HG02938 (cell line): ENCODE measurements at regions not wholly inside any gene's neighbourhood (a gene's known extent, or its start where the extent isn't known, plus 50 kb on each side); places are given as distances from the start of the nearest gene placed in this dataset.

Experiments used
- ATAC-seq: cut with Tn5 transposase; IDR thresholded peaks from one replicate; pipeline ENCODE4 v1.9.1; 2021; ENCODE audit warnings: mild to moderate bottlenecking, moderate library complexity; ENCODE audit not compliant: unreplicated experiment

DNA sequence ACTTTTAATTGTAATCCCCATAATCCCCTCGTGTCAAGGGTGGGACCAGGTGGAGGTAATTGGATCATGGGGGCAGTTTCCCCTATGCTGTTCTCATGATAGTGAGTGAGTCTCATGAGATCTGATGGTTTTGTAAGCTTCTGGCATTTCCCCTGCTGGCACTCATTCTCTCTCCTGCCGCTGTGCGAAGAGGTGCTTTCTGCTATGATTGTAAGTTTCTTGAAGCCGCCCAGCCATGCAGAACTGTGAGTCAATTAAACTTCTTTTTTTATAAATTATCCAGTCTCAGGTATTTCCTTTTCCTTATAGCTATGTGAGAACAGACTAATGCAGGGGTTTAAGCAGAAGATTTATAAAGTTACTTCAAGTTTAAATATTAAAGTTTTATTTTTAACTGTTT lies 655.2 kb downstream of the EPHA4 start:
- no peak for ATAC-seq

DNA sequence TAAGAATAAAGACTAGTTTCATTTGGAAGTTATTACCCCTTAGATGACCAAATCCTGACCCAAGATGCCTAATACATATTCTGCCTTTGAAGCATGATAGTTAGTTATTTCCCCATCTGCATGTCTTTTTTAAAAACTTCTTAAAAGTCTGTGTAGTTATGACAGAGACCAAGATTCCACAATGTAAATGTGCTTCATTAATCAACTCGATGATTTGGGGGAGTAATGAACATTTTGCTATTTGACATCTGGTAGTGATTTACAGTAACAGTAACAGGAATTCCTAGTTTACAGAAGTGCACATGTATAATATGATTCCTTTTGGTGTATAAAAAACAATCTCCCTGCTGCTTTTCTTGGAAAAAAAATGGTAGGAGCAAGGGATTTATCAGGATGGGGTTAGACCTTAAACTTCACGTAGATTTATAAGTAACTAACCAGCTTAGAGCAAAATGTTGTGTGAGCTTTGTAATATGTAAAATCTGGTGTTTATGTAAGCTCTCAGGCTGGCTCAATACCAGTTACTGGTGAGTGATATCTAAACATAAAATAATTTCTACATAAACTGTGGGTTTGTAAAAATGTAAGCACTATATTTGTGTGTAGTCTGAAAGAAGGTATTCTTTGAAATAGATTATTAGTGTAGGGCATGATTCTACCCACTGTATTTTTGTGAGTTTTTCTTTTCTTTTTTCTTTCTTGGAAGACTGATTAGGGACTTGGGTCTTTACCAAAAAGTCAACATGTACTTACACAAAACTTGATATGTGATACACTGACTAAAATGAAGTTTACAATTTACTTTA lies 641.6 kb downstream of the EPHA4 start:
- no peak for ATAC-seq

- ATAC-seq = no peak
These were observed 640.6 kb downstream of the EPHA4 start for GRCh38 chr2:220931491-220931890.

DNA sequence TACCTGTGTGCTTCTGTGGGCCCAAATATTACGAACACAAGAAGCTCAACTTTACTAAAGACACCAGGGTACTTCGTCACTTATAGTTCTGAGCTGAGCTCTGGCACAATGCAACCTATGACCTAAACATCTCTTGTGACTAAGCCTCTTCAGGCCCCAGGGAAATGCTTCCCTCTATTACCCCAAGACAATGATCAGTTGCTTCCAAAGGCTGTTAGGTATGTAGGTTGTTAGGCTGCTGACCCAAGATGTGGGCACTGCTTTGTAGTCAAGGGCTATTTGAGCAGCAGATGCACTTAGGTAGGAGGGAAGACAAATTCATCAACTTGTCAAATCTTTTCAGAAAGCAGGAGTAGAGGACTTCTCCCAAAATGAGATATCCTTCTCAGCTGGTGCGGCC lies 640.1 kb downstream of the EPHA4 start:
- no peak for ATAC-seq

- peak; percentile 85 for ATAC-seq
These were observed 636.2 kb downstream of the EPHA4 start for GRCh38 chr2:220935789-220936321.

- no peak for ATAC-seq
These were observed 635.4 kb downstream of the EPHA4 start for GRCh38 chr2:220936641-220937197.

GRCh38 chr2:220937245-220937644 lies 634.9 kb downstream of the EPHA4 start:
- ATAC-seq = no peak

GRCh38 chr2:220940646-220941045 lies 631.5 kb downstream of the EPHA4 start:
- no peak for ATAC-seq

DNA sequence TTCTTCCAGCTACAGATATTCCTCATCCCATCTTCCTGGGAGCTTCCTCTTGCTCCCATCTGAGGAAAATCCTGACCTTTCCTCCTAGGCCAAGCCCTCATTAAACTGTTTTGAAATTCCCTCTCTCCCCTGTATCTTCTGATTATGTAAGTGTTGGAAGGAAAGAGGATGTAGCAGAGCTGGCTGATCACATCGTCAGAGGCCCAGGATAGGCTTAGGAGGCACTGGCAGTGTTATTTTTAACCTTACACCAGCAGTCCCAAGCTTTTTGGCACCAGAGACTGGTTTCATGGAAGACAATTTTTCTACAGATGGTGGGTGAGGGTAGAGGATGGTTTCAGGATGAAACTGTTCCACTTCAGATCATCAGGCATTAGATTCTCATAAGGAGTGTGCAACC lies 630.4 kb downstream of the EPHA4 start:
- ATAC-seq = no peak

- ATAC-seq = no peak
These were observed 625.6 kb downstream of the EPHA4 start for GRCh38 chr2:220946552-220946951.

DNA sequence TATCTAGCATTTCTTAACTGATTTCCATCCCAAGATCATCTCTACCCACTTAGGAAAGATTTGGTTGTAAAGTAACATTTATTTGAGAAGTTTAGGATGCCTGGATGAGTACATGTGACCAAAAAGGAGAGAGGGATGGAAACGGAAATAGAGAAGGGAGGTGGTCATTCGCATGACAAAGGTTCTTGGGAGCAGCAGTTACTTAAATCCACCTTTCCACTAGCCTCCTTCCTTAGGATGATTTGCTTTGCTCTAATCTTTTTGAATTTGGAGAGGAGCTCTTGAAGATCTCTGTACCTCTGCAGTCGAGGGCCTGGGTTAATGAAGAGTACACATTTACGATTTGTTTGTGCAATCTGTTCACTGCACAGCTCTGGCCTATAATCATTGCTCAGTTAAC lies 623.5 kb downstream of the EPHA4 start:
- no peak for ATAC-seq

DNA sequence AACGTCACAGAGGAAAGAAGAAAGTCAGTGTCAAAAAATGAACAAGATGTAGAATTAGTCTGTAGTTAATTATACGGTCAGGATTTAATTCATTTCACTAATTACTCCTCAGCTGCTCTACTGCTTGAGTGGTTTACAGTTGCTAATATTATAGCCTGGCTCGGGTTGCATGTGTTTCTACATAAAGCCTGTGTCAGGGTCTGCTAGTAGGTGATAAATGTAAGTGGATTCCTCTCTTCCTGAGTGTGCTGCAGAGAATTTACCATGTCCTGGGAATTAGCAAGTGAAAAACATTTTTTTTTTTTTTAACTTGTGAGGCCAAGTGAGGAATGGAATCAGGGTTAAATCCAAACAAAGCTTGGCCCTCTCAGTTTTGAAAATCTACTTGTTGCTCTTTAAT lies 622.6 kb downstream of the EPHA4 start:
- no peak for ATAC-seq

DNA sequence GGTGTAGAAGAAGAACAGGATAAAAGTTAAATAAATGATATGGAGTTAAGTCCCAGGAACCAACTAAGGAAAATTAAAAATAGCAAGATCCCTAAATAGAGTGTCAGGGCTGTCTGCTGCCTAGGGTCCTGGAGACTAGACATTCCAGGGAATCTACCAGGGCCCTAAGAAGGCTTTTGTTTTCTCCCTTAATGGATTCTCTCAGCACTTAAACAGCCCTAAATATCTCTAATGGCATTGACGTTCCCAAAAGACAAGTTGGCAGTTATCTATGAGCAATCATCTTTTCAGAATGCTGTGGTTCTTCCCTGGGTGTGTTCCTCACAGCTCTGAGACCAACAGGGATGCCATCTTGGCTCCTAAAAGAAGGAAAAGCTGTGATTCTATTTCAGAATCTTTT lies 616.3 kb downstream of the EPHA4 start:
- ATAC-seq = no peak

DNA sequence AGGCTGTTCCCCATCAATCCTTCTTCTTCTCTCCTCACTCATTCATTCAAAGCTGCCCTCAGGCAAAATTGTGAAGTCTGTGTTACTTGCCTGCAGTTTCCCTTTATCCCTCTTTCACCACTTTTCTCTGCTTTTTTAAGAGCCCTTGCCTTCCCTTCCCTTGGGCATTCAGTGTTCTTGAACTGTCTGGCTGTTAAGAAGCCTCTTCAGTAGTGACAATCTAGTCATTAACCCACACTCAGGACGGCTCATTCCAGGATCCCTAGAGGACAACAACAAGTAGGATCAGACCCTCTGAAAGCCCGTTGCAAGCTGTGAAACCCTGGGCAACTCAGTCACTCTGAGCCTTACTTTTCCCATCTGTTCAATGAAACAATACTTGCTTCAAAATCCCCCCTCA lies 615.7 kb downstream of the EPHA4 start:
- ATAC-seq = no peak

- no peak for ATAC-seq
These were observed 612.7 kb downstream of the EPHA4 start for GRCh38 chr2:220959391-220959802.

- ATAC-seq = no peak
These were observed 610.8 kb downstream of the EPHA4 start for GRCh38 chr2:220961143-220961860.

GRCh38 chr2:220962556-220962955 lies 609.5 kb downstream of the EPHA4 start:
- no peak for ATAC-seq

DNA sequence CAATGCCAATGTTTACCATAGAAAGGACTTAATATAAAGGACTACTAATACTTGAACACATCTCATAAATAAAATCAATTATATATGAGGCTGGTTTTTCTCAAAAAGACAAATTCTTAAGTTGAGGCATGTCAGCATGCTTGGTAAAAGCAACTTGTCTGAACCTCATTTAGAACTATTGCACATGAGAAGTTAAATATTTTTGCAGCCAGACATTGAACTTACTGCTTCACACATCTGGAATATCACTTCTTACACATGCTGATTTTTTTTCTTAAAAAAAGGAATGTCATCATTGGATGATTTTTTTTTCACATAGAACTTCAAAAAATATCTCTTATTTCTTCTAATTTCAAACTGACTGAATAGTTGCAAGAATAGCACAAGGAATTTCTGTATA lies 609.0 kb downstream of the EPHA4 start:
- ATAC-seq = no peak

DNA sequence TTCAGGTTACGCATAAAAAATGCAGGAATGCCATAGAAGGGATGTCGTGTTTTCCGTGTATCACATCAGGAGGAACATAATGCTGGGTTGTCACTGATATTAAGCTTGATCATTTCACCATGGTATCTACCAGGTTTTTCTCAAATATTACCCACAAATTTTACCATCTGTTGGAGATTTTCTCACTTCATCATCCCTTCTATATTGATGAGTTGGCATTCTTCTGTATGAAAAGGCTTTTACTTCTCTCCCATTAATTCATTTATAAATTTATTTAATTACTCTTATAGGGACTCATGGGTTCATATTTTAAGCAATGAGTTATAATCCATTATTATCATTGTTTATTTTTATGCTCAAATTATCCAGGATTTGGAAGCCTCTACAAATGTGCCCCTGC lies 608.2 kb downstream of the EPHA4 start:
- no peak for ATAC-seq

DNA sequence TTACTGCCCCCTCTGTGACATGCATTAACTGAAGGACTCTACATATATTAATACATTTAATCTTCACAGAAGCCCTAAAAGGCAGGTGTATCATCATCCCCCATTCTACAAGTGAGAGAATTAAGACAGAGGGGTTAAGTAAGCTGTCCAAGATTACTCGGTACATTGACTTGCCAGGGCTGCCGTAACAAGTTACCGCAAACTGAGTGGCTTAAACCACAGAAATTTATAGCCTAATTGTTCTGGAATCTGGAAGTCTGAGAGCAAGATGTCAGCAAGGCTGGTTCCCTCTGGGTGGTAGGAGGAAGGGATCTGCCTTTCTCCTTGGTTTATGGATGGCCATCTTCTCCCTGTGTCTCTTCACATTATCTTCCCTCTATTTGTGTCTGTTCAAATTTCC lies 605.5 kb downstream of the EPHA4 start:
- no peak for ATAC-seq

DNA sequence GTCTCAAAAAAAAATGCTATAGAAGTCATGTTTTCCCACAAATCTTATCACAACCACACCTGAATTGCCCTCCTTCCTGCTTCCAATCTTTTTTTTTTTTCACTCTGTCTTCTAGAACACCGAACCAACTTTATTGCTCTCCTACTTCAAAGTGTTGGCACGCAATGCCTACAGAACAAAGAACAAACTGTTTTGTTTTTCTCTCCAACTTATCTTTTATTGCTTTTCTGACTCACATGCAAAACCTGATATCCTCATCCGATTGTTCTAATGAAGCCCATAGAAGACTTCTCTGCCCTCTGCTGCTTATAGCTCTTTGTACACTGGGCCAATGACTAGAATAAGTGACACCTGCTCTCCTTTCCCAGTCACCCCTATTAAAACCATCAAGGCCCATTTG lies 602.8 kb downstream of the EPHA4 start:
- ATAC-seq = no peak
